ENCODE measurements at regions not wholly inside any gene's neighbourhood (a gene's known extent, or its start where the extent isn't known, plus 50 kb on each side); places are given as distances from the start of the nearest gene placed in this dataset.

GRCh38 chr12:69136931-69137613, 102.3 kb upstream of the CPSF6 start:
- H3K4me3 Mint-ChIP-seq: no peak overlapping the region
- peaks cover 34% of the 10 kb centered on the region for H3K9me3 Mint-ChIP-seq
- no peak overlapping the region for H3K27ac Mint-ChIP-seq
- peaks cover 3% of the 10 kb centered on the region for H3K27me3 Mint-ChIP-seq (ENCODE audit: low read depth)
- DNase-seq (ENCODE audit: low spot score in 2 of 2, unreplicated experiment in 2 of 2): no peak
- no peaks in the 10 kb centered on the region for H3K4me1 Mint-ChIP-seq
- TF ChIP-seq CTCF (IDR thresholded peaks at IDR 0.05; ENCODE audit: unreplicated experiment): no peak
- no peaks in the 10 kb centered on the region for H3K36me3 Mint-ChIP-seq

GRCh38 chr12:69141074-69141473, 98.3 kb upstream of the CPSF6 start:
- Mint-ChIP-seq H3K27ac (no peak overlapping the region), H3K9me3 (peaks cover 34% of the 10 kb centered on the region), H3K4me1 (no peaks in the 10 kb centered on the region), H3K4me3 (no peak overlapping the region), H3K27me3 (ENCODE audit: low read depth) (no peaks in the 10 kb centered on the region), H3K36me3 (no peaks in the 10 kb centered on the region)
- TF ChIP-seq CTCF (IDR thresholded peaks at IDR 0.05; ENCODE audit: unreplicated experiment): no peak
- DNase-seq (ENCODE audit: low spot score in 2 of 2, unreplicated experiment in 2 of 2): no peak

GRCh38 chr12:69149270-69149669, 90.1 kb upstream of the CPSF6 start:
- Mint-ChIP-seq H3K27ac (no peak overlapping the region), H3K4me1 (peaks cover 6% of the 10 kb centered on the region), H3K27me3 (ENCODE audit: low read depth) (no peaks in the 10 kb centered on the region), H3K36me3 (no peaks in the 10 kb centered on the region), H3K9me3 (no peaks in the 10 kb centered on the region), H3K4me3 (no peak overlapping the region)
- no peak for TF ChIP-seq CTCF (IDR thresholded peaks at IDR 0.05; ENCODE audit: unreplicated experiment)
- DNase-seq (ENCODE audit: low spot score in 2 of 2, unreplicated experiment in 2 of 2): no peak

- Mint-ChIP-seq H3K27ac (no peak overlapping the region), H3K9me3 (no peaks in the 10 kb centered on the region), H3K4me3 (no peak overlapping the region), H3K27me3 (ENCODE audit: low read depth) (no peaks in the 10 kb centered on the region), H3K4me1 (peaks cover 6% of the 10 kb centered on the region), H3K36me3 (no peaks in the 10 kb centered on the region)
- DNase-seq (ENCODE audit: low spot score in 2 of 2, unreplicated experiment in 2 of 2): no peak
- no peak for TF ChIP-seq CTCF (IDR thresholded peaks at IDR 0.05; ENCODE audit: unreplicated experiment)
These were observed 89.1 kb upstream of the CPSF6 start for GRCh38 chr12:69150083-69150795.

- no peak overlapping the region for H3K4me3 Mint-ChIP-seq
- no peak overlapping the region for H3K27ac Mint-ChIP-seq
- no peaks in the 10 kb centered on the region for H3K9me3 Mint-ChIP-seq
- no peak for DNase-seq (ENCODE audit: low spot score in 2 of 2, unreplicated experiment in 2 of 2)
- H3K36me3 Mint-ChIP-seq: no peaks in the 10 kb centered on the region
- H3K4me1 Mint-ChIP-seq: peaks cover 6% of the 10 kb centered on the region
- no peaks in the 10 kb centered on the region for H3K27me3 Mint-ChIP-seq (ENCODE audit: low read depth)
- no peak for TF ChIP-seq CTCF (IDR thresholded peaks at IDR 0.05; ENCODE audit: unreplicated experiment)
These were observed 88.6 kb upstream of the CPSF6 start for GRCh38 chr12:69150796-69151127.

All from mesothelial cell of epicardium (in vitro differentiated cells).